ENCODE measurements at regions not wholly inside any gene's neighbourhood (a gene's known extent, or its start where the extent isn't known, plus 50 kb on each side); places are given as distances from the start of the nearest gene placed in this dataset.

DNA sequence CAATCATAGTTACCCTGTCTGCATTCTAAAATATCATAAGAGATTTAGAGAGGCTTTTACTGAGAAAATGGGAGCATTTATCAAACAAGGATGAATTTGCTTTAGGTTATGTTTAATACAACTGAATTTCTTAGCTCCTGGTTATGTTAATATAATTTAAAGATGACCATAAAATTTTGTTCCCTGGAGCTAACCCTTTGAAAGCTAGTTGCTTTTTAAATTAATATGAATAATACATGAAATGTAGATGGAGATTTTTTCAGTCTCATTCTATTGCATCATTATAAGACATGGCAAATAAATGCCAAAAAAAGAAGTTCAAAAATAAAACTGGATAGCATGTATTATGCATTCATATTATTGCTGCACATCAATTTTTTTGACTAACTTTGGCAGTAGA lies 344.1 kb upstream of the NXPH2 start:
- DNase-seq, result no peak

DNA sequence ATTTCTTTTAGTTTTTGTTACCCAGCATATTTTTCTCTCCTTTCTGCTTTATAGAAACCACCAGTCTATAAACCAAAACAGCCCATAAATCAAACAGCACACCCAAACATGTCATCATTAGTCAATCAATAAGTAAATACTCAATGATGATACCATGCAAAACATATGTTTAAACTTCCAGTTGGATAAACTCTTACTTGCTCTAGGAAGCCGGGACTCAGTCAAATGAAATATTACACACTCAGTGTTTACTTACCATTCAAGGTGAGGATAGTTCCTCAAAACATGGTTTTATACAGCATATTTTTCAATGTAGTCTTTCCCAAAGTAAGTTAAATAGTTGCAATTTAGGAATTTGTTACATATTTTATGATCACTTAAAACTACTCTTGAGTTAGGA lies 343.6 kb upstream of the NXPH2 start:
- DNase-seq, result no peak

DNA sequence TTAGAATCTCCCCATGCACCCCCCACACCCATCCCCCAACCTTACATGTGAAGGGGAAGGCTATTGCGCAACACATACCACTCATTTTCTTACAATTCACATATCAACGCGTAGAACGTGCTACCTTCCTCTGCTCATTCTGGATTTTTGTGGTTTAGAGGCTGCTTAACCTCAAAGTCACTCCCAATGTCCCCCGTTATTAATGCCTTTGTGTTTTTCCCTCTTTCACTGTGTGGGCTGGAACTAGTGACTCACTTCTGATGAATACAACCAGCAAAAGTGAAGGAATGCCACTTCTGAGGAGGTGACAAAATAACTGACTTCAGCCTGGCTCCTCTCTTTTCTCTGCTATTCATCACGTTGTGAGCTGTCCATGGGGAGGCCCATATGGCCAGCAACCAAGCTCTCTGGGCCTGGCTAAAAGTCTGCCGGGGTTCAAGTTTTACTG lies 342.5 kb upstream of the NXPH2 start:
- no peak for DNase-seq

DNA sequence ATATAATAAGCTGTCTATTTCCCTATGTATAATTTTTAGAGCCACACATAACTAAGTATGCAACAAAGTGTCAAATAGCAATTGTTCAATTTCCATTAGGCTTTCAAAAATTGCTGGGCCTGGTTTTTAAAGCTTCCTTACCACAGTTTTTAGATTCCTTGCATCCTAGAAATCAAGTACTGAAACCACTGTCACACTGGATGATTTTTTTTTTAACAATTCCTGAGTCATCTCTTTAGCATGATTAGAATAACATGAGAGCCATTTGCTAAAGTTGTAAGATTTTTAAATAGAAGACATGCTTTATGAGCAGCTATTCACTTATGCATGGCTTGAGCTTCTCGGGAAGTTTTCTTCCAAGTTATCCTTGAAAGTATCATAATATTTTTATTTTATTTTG lies 319.5 kb upstream of the NXPH2 start:
- no peak for DNase-seq

DNA sequence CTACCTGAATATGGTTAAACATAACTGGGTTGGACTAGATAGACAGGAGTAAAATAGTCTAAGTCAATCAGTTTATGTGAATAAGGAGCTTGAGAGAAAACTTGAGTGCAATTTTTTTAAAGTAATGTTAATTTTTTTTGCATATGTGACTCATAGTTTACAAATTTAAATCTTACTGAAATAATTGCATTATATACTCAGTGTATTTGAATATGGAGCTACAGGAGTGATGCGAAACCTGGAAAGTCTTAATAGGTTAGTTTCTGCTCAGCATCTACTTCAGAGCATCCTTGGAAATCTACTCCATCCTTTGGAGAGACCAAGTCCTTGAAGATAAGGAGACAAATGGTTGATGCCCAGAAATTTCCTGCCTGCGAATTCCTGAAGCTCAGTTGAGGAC lies 318.8 kb upstream of the NXPH2 start:
- no peak for DNase-seq

DNA sequence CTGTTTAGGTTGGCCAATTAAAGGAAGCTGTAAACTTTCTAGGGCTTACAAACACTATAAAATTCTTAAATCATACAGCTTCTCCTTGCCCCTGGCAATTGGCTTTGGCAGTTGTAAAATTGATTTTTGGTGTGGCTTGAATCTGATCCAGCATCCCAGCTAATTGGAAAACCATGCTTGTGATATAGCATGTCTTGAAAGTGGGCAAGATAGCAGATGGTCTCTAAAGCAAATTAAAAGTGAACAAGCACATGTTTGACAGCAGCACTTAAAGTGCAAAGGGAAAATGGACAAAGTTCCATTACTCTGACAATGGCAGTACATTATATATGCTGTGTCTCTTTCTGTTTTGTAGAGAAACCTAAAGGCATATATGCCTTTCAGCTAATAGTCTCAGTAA lies 302.9 kb upstream of the NXPH2 start:
- no peak for DNase-seq

DNA sequence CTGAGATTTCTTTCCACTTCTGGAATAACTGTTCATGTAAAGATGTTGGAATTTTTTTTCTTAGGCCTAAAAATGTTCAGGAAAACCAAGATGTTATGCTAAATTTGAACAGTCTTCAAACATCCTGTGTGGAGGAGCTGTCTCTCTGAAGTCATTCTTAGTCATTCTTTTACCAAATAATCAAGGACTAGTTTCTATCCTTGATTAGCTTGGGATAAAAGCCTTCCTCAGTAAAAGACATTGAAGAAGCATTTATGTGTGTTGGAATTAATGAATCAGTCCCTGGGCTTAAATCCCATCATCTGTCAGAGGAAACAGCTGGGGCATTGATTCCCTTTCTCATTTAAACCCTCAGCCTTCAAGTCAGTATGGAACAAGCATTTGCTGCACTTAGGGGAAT lies 300.1 kb upstream of the NXPH2 start:
- DNase-seq, result no peak

DNA sequence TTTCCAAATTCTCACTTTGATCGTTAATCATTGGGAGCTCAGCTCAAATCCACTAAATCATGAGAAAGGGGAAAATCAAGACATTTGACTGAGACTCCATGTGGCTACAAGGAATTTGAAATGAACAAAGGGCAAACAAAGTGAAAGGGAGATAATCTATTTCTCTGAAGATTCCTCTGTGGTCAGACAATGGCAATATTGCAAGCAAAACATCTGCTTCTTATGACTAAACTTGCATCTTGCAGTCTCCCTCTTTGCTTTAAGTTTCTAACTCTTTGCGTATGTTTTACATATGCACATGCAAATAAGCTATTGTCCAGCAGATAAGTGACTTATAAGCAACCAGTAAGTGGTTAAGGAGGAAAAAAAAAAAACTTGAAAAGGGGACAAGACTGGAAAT lies 299.1 kb upstream of the NXPH2 start:
- DNase-seq, result no peak

DNA sequence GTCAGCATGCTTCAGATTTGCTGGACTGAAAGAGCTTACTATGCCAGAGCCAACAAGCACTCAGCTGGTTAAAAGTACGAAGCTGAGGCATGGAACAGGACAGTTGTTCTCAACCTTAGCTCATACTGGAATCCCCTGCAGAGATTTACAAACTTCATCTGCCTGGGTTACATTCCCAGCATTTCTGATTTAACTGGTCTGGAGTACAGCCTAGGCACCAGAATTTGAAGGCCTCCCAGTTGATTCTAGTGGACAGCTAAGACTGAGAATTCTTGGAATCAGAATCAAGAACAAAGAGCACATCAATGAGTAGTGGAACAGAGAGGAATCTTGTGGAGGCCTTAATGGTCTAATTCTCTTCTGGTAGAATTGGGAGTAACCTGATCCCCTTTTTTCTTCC lies 298.2 kb upstream of the NXPH2 start:
- no peak for DNase-seq

DNA sequence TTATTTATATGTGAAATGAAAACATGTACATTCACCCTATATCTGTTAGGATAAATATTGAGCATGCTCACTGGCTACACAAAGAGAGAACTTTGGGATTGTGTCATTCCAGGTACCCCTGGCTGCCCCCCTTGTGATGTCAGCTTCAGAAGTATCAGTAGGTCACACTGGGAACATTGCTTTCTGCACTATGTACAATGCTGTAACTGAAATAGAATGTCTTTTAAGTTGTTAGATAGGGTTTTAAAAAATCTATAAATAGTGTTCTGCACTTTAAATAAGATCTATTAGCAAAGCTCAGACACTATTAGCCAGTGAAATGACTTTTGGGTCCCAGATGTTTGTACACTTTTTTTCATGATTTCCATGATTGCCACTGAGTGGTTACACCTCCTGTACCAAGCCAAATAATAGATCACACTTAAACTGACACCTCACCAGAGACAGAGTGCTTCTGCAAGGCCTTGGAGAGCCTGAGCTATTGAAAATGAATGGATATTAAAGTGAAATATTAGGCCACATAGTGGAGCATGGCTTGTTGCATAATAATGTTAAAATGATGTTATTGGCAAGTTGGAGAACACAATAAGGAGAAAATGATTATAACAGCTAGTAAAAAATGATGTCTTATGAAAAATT lies 297.0 kb upstream of the NXPH2 start:
- DNase-seq, result no peak

DNA sequence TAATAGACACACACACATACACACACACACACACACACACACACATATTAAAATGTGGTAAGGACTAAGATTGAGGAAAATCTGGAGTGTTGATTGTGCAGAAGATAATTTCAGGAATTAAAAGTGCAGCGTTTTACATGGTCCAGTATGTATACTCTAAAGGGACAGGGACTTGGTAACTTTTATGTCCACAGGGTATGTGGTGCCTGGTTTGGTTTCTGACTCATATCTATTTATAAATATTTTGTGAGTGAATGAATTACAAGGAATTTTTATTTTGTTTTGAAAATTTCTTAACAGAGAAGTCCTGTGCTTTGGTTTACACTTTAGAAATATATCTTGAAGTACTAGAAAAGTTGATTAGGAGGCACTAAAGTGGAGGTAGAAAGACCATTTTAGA lies 287.7 kb upstream of the NXPH2 start:
- no peak for DNase-seq

DNA sequence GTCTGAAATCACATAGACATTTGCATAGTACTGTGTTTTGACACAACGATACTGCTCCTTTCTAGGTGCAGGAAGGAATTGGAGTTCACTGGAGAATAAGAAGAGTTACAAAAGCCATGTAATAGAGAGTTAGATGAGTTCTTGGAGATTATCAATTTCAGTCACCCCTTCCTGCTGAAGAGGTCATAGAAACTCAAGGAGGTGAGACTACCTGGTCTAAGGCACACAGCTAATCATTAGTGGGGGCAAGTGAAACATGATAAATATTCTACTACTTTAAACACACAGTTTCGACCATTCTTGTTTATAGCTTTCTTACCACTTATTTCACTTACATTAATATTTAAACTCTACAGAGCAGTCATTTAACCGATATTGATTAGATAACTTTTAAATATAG lies 286.9 kb upstream of the NXPH2 start:
- no peak for DNase-seq

DNA sequence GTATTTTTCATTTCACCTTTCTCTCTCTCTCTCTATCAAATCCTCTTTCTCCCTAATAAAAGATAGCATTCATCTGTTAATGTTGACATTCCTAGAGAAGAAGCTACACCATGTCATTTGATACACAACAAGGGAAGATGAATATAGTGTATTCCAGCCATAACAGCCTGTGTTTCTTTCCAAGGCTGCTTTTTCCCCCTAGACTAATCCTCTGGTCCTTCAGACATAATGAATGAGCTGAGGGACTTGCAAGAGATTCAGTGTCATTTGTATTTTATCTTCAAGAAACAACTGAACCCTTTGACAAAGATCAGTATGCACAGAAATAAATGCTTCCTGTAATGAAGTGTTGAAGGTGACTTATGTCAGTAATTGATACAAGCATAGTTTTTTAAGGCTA lies 284.0 kb upstream of the NXPH2 start:
- DNase-seq, result no peak

DNA sequence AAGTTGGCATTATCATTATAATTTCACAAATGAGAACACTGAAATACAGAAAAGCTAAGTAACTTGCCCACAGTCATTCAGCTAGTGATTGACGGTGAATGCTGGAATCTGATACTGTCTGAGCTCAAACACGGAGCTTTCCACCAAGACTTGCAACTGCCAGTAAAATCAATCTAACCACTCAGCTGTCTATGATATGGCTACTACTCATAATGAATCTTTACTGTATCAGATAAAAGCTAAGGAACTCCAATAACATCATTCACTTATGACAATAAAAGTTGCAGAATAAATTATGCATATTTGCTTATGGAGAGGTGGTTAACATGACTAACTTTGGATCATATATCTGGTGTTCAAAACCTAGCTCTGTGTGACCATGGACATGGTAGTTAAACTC lies 279.4 kb upstream of the NXPH2 start:
- no peak for DNase-seq

DNA sequence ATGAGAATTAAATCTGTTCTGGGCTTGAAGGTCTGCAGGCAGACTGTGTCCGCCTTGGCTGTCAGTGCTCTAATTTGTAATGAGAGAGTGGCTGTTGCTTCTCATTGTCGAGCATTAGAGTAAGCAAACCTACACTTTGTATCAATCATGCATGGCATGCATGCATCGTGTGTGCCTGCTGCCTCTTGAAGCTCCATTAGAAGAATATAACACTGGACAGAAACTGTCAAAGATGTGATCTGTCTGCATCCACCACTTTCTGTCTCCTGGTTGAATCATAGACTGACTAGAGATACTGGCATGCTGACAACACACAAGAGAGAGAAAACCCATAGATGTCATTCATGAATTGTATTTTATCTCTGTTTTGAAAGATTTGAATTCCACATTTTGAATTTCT lies 275.0 kb upstream of the NXPH2 start:
- no peak for DNase-seq

DNA sequence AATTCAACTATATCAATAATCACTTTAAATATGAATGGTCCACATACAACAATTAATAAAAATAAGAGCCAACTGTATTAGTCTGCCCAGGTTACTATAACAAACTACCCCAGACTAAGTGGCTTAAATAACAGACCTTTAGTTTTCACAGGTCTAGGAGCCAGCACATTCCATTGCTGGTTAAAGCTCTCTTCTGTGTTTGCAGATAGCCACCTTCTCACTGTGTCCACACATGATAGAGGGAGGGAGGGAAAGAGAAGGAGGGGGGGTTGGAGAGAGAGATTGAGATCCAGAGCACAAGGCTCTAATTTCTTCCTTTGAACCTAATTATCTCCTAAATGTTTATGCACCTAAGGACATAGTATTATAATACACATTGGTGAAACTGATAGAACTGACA lies 267.8 kb upstream of the NXPH2 start:
- no peak for DNase-seq

DNA sequence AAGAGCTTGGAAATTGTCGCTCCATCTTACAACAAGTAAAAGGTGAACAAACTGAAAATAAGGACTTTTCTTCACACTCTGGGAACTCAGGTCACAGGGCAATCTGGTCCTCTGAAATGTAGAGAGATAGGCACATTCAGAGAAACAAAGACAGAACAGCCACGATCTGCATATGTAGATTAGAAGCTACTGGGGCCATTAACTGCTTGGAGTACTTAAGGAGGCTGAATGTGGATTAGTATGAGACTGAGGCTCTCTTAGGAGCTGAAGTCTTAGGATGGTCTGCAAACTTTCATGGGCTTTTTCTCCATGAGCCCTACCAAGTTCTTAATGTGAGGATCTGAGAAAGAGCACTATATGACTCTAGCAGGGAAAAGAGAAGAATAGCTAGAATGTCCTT lies 265.3 kb upstream of the NXPH2 start:
- DNase-seq, result no peak

DNA sequence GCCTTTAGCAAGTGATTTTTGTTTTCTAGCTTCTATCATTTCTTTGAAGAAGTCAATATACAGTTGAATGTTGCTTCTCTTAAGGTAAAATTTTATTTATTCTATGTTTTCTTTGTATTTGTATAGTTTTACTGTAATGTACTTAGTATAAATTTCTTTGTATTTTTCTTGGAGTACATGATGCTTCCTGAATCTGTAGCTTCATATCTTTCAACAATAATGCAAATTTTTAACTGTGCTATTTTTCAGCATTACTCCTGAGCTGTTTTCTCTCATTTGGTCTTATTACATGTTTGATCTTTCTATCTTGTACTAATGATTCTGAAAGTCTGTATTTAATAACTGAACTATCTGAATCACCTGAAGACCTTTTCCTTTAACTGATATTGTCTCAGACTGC lies 253.9 kb upstream of the NXPH2 start:
- no peak for DNase-seq

DNA sequence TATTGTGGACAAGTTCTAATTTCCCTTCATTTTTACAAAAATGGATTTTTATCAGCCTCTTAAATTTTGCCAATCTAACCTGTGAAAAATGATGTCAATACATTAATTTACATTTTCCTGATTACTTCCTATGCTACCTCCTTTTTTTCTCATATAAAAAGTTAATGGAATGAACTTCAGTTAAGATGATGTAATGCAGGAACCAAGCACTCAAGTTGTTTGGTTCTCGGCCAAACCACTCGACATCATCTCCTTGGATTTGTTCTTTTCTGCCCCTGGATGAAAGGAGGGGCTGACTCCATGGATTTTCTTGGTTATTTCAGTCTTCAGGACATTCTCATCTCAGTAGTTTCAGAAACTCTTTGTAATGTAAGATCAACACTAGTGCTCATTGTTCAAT lies 253.1 kb upstream of the NXPH2 start:
- DNase-seq, result no peak

DNA sequence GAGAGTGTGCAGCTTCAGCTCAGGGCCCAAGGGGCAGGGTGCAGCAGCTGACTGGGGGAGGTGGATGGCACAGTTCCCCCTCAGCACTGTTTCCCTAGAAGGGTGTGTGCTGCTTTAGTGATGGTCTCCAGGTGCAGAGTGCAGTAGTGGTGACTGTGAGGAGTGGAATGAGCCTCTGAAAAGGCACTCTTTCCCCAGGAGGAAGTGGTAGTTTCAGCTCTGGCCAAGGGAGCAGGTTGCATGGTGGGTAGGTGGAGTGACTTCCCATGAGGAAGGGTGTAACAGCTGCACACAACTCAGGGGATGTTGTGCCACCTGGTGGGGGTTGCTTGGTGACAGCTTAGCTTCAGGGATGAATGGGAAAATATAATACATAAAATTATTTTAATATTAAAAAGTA lies 251.5 kb upstream of the NXPH2 start:
- no peak for DNase-seq

DNA sequence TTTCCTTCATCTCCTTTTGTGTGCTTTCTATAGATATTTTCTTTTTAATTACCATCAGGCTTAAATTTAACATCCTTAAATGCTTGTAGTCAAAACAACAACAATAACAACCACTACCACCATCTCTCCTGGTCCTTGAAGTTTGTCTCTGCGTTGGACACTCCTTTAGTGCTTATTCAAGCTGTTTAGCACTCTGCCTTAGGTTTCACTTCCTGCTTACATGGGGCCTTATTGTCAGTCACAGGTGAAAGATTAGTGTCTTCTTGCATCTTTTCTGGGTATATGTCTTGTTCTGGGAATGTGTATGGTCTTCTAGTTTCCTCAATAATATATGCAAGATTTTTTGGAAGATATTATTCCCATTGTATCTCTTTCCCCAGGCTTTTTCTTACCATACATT lies 240.1 kb upstream of the NXPH2 start:
- no peak for DNase-seq

DNA sequence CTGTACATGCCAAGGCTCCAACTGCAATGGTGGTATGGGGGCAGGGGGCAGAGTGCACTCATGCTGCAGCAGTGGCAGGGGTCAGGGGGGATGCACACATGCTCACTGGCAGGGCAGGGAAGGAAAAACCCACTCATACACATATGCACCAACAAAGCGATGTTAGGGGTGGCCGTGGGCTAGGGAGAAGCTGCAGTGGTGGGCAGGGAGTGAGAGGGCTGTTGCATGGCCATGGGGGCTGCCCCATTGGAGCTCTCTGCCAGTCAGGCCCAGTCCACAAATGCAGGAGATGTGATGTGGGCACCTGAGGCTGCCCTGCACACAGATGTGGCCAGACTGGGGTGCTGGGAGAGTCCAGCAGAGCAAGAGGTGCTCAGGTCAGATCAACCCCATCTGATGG lies 238.1 kb upstream of the NXPH2 start:
- no peak for DNase-seq

DNA sequence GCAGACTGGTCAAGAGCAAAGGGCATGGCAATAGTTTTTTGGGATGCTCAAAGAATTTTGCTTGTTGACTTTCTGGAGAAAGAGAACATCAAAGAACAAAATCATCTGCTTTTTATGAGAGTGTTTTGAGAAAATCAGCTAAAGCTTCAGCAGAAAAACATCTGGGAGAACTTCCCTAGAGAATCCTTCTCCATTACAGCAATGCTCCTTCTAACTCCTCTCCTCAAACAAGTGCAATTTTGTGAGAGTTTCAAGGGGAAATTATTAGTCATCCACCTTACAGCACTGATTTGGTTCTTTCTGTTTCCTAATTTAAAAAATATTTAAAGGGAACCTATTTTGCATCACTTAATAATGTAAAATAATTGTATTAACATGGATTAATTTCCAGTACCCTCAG lies 226.9 kb upstream of the NXPH2 start:
- DNase-seq, result no peak

DNA sequence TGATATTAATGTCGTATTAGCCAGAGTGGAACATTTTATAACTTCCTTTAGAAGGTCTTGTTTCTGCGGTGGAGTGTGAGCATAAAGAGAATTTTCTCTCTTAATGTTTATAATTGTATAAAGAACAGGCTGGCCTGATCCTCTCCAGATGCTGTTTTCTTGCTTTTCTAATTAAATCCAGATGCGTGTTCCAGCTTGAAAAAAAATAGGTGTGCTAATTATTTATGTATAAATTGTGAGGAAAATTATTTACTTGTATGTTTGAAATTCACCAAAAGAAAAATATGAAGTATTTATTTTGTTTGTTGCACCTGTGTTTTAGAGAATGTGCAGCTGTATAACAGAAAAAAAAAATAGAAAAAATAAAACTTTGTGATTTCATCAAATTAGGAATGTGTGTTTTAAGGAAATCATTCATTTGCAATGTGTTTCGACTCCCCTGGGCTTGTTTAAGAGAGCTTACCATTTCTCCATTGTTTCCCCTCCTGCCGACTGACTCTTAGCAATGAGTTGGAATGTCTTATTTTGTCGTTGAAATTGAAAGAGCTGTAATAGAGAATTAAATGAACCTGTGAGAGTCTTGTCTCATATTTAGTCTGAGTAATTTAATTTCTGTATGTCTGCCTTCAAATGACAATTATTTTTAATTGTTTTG lies 220.1 kb upstream of the NXPH2 start:
- no peak for DNase-seq

DNA sequence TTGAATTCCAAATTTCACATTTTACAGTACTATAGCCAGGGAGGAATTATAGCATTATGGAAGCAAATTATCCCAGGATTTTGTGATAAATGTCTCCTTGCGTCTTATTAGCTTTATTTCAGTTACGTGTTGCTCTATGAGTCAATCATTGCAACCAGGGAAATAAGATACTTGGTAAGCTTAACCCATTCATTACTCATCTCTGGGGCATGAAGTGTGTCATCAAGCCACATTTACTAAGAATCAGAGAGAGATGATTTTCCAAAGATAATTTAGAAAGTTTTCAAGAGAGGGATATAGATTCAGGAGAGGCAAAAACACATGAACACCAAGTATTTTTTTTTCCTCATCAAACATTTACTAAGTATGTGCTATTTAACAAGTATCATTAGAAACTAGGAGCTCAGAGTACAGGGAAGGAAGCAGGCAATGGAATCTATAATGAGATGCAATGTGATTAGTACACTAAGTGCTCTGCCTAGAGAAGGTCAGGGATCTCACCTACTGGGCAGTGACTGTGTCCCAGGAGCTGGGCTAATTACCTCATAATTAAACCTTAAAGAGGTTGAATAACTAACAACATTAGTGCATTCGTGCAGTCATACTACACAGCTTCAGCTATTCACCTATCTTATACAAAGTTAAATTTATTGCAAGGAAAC lies 217.8 kb upstream of the NXPH2 start:
- no peak for DNase-seq

Data from NCI-H1105 (cell line).